Stimulated activated CD4-positive, alpha-beta T cell treated with anti-CD3 and anti-CD28 coated beads, Interleukin-1b, Interleukin-23, amount 100 ng/mL, for 48 hours (primary cell): ENCODE measurements at regions not wholly inside any gene's neighbourhood (a gene's known extent, or its start where the extent isn't known, plus 50 kb on each side); places are given as distances from the start of the nearest gene placed in this dataset.
"Not testable (repeated sequence)": the region's sequence is repeated elsewhere in the genome, so short reads cannot be mapped to it uniquely, and the experiment has no call there.

Experiments
- DNase-seq: peaks from one replicate; pipeline ENCODE4 v3.0.0-alpha.2; 2020

DNA sequence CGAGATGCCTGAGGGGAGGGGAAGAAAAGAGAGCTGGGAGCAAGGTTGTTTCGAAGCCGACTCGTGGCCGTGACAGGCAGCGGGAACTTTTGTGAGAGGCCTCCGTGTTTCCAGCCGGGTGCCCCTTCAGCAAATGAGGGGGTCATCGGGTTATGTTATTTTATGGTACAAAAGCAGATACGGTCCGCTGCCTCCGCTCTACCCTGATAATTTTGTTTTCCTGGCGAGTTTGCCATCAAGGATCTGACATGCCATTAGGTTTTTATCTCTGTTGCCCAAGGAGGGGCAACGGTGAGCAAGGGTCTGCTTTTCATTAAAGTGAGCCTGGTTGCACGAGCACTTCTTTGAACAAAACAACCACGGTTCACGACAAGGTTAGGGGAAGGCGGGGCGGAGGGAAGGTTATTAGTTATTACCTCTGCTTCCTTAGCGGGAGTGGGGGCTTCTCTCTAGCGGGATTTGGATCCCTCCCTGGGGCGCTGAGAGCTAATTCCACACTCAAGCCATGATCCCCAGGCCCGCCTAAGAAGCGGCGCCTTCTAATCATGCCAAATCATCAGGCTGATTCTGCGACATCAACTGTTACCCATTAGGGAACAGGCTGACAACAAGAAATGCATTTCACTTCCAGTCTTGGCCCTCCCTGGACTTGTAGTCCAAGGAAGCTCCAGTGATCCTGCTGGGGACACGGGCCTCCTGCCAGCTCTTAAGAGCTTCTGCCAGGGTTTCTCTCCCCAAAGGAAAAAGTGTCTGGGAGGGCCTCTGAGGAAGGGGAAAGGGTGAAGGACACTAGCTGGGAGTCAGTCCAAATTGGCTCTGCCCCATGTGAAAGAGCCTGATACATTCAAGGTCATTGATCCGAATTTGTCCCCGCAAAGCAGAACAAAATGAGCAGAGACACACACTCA, 617.7 kb downstream of the MID1IP1 start:
- no peak for DNase-seq

DNA sequence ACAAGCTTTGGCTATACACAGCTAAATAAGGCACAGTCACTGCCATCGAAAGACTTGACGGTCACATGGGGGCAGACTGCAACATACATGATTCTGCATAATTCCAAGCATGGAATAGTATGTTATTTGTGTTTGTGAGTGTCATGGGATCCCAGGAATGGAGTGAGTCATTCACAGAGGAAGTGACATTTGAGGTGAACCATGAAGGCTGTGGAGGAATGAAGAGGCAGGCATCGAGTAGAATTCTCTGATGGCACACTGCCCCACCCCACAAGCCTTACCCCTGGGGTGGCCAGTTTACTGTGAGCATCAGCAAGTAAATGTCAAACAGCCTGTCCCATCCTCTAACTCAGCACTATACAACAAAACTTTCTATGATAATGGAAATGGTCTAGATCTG, 619.7 kb downstream of the MID1IP1 start:
- DNase-seq = no peak

DNA sequence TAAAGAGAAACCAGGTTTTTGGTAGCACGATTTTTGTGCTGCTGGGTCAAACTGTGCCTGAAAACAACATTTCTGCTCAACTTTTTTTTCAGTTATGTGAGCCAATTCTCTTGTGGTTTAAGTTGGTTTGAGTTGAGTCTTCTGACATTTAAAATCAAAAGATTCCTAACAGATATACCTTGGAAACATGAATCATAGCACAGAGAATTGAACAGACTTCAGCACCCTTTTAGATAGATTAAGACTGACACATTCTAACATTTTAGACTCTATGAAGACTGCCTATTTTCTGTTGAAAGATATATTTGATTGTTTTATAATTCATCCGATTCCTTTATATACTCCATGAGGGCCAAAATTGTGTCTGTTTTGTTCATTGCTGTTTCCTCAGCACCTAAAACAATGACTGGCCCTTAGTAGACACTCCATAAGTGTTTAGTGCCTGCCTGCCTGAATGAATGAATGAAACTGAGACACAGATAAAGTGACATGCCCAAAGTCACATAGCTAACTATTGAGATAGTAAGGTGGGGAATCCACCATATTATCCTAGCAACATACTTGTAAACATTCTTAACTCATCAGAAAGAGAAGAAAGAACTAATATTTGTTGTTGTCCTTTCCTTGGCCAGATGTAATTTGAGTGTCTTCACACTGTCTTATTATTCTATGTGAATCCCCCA, 624.0 kb downstream of the MID1IP1 start:
- DNase-seq = no peak

DNA sequence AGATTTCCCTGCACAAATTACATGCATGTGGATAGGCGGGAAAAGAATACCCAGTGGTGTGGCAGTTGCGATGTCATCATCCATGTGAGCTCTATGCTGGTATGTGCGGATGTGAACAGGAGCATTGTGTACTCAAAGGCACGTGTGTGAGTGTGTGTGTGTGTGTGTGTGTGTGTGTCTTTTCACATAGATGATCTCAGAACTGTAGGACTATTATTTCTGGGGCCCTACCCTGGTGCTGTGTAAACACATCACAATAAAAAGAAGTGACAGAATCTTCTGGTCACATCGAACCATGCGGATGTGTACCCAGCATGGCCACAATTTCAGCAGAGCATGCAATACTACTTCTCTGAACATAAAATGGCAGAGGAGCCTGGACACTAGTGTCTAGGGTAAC, 624.8 kb downstream of the MID1IP1 start:
- DNase-seq = no peak

DNA sequence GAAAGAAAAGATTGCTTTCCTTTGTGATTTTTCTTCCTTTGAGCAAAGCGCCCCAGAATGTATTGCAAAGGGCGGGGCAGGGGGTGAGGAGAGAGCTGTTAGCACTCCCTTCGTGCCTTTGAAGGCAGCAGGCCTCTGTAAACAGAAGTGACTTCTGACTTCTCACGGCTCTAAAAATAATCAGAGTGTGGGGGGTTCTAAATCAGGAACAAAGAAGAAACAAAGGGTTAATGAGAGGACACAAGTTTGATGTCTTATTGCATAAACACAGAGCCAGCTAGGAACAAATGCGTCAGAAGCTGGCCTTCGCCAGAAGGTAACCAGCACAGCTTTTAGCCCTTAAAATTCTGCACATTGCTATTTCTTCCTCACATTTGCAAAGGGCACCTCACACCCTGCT, 626.2 kb downstream of the MID1IP1 start:
- DNase-seq = peak; percentile 30

DNA sequence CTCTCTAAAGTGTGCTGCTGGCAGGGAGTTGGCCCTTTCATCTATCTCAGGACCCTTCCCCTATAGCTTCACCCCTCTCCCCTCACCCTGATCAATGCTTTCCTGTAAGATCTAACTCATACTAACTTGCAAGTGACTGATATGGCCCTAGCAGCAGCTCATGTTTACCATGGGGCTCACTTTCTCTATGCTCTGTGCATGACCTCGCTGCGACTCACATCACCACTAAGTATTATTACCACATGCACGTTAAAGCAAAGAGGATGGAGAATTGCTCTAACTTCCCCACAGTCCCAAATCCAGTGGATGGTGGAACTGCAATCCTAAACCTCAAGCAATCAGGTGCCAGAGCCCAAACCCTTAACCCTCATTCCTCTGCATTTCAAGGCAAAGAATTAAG, 626.6 kb downstream of the MID1IP1 start:
- peak; percentile 62 for DNase-seq

DNA sequence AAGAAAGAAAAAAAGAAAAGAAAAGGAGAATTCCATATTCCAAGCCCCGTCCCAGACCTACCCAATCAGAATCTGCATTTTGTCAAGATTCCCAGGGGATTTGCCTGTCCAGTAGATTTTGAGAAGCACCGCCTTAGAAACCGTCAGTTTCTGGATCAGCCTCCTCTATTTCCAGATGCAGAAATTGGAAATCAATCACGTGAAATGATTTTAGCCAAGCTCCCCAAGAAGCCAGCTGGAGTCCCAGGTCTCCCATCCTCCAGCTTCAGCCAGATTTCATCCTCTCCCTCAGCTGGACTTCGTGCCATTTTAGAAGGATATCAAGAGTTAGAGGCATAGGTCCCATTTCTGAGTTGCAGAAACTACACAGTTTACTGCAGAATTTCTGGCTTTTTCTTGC, 629.3 kb downstream of the MID1IP1 start:
- no peak for DNase-seq

DNA sequence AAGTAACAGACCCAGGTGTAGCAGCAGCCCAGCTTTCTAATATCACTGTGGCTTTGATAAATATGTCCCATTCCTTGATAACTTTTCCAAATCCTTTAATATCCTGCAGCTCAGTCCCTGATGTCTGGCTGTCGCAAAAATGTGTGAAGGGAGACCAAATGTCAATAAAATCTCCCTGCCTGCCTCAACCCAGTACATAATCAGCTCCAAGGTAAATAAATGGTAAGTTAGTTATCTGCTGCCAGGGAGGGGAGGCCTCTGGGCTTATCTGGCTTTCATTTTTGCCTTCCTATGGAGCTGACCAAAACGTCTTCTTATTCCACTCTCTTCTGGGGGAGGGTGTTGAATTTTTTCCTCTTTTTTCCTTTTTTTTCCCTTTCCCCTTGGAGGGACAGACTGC, 630.6 kb downstream of the MID1IP1 start:
- DNase-seq = no peak

DNA sequence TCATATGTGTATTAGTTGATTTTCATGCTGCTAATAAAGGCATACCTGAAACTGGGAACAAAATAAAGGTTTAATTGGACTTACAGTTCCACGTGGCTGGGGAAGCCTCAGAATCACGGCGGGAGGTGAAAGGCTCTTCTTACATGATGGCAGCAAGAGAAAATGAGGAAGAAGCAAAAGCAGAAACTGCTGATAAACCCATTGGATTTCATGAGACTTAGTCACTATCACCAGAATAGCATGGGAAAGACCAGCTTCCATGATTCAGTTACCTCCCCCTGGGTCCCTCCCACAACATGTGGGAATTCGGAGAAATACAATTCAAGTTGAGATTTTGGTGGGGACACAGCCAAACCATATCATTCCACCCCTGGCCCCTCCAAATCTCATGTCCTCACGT, 633.4 kb downstream of the MID1IP1 start:
- DNase-seq = not testable (repeated sequence)

DNA sequence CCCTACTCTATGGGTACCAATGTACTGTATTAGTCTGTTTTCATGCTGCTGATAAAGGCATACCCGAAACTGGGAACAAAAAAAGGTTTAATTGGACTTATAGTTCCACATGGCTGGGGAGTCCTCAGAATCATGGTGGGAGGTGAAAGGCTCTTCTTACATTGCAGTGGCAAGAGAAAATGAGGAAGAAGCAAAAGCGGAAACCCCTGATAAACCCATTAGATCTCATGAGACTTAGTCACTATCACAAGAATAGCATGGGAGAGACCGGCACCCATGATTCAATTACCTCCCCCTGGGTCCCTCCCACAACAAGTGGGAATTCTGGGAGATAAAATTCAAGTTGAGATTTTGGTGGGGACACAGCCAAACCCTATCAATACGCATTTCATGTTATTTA, 635.3 kb downstream of the MID1IP1 start:
- DNase-seq = not testable (repeated sequence)

DNA sequence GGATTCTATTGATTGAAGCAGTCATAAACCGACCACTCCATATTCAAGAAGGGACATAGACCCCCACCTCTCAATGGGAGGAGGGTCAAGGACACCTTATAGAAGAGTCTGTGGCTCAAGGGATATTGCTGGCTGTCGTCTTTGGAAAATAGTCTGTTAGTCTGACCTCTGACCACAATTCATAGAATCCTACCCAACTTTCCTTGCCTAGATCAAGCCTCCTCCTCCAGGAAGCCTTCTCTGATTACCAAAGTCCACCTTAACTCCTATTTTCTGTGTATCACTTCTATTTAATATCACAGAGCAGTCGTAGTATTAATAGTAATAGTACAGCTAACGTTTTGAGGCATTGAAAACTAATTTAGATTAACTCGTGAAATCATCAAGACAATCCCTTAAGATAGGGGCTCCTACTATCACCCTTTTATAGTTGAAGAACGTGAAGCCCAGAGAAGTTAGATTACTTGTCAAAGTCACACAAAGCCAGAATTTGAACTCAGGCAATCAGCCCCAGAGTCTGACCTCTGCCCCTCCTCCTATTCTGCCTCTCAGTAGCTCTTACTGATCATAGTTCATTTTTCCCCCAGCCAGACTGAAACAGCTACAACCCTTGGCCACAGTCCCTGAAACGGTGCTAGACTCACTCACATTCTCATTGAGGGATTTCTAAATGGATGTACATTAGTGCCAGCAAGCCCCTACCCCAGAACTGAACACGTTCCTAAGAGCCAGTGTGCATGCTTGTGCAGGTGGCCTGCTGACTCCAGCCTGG, 636.6 kb downstream of the MID1IP1 start:
- DNase-seq = no peak

DNA sequence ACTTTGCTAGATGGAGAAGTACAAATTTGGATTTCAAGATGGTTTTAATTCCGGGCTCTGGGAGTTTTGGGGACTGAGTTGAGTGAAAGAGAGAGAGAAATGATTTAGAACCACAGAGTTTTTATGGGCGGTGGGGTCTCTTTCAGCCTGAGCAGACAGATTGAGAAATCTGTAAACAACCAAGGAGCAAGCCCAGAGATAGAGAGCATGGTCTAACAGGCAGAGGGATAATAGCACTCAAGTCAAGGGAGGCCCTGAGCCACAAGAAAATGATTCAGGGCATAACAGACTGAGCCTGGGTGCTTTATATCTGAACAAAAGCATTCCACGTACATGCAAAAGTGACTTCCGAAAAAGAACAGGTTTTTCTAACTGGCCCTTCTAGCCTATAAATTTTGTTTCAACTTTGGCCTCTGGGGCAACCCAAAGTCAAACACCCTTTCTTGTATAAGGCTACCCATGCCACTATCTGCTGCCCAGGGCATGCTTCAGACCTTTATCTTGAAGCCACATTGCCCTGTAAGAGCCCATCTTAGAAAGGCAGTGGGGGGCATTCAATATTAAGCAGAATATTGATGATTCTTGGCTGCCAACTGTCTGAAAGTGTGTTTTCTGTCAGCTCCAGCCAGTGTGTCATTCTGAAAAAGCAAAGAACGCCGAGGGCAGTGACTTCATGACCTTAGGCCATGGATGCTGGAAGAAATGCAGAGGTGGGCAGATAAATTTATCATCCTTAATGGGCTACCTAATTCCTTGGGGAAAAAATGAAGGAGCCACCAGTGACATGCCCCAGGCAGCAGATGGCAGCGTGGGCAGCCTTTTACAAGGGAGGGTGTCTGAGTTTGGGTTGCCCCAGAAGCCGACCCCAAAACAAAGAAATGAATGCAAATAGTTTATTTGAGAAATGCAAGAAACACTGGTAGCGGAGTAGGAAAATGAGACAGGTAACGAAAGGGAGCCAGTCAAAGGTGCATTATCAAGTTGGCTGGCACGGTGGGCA, 637.6 kb downstream of the MID1IP1 start:
- no peak for DNase-seq

DNA sequence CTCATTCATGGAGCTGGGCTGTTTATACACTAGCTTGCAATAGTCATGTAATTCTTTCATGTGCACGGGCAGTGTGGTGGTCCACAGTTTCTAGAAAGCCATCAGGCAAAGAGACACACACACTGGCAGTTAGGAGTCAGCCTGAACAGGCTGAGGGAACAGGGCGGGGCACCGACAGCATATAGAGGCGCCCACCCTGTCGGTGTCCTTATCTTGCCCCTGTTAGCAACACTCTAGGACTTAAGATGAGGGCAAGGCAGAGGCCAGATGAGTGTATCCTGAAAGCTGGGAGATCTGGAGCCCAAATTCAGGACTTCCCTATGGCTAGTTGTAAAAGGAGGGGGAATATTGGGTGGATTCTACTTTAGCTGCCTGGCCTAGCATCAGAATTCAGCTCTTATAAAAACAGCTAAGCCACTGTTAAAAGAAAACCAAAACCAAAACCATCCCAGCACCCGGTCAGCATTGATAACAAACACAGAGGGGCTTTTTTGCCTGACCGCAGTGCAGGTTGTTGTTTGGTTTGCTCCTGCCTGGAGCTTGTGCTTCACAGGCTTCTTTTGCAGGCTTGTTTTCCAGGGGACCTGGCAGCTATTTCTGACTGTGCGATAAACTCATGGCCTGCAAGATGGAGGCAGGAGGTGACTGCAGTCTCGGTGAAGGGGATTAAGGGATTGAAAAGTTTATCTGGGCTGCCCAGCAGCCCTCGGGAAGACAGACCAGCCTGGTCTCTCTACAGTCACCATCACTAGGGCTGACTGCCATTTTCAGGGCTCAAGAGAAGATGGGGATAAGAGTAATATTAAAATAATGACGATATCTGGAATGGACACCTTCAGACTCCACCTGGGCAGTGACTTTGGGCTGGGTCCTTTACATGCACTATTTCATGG, 638.9 kb downstream of the MID1IP1 start:
- no peak for DNase-seq

DNA sequence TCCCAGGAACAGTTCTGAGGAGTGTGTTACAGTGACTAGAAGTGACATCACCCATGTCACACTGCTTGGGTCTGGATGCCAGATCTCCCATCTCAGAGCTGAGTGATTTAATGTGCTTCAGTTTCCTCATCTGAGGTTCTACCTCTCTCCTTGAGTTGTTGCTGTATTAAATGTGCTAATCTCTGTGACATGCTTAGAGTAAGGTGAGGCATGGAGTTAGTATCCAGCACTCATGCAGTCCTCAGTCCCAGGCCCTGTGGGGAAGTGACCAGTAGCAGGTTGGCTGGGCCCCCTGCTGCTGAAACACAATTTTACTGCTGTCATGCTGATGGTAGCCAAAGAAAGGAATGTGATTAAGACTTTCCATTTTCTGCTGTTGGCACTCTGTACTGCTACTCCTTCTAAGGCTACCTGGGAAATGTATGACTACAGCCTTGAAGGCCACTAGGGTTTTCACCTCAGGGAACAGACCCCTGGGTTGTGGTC, 639.6 kb downstream of the MID1IP1 start:
- peak; percentile 23 for DNase-seq

DNA sequence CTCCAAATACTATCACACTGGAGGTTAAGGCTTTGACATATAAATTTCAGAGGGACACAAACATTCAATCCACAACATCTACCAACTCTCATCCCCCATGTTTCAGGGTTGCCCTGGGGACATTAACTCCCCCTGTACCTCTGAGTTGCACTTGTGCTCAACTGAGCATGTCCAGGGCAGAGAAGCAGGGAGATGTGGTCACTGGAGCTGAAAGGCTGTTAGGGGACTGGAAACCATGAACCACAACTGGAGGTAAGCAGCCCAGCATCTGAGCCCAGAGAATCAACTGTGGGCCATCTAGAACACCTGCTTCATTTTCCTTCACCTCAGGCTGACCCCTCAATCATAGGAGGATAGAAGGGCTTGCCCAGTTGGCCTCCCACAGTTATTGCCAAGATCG, 641.1 kb downstream of the MID1IP1 start:
- DNase-seq = no peak

DNA sequence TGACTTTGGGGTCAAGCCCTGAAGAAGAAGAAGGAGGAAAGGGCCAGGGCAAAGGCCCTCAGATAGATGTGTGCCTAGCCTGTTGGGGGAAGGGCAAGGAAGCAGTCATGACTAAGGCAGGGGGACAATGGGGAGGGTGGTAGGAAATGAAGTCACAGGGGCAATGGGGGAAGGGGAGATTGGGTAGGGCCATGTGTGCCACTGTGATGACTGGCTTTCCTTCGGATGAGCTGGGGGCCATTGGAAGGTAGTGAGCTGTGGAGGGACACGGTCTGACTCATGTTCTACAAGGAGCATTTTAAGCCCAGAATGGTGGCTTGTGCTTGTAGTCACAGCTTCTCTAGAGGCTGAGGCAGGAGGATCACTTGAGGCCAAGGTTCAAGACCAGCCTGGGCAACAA, 642.0 kb downstream of the MID1IP1 start:
- DNase-seq = peak; percentile 26

DNA sequence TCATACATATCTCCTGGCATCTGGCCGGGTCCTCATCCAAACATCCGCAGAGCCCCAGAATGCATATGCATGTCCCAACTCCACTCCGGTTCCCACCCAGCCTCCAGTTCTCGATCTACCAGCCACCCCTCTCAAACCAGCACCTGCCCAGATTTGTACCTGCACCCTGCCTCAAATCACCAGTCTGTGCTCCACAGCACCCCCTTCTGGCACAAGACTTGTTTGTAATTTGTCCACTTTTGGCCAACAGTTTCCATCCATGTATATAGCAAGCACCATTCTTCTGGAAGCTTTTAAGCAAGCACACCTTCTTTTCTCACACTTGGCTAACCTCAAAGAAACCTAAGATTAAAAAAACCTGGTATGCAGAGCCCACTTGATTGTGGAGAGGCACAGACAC, 644.1 kb downstream of the MID1IP1 start:
- peak; percentile 47 for DNase-seq

DNA sequence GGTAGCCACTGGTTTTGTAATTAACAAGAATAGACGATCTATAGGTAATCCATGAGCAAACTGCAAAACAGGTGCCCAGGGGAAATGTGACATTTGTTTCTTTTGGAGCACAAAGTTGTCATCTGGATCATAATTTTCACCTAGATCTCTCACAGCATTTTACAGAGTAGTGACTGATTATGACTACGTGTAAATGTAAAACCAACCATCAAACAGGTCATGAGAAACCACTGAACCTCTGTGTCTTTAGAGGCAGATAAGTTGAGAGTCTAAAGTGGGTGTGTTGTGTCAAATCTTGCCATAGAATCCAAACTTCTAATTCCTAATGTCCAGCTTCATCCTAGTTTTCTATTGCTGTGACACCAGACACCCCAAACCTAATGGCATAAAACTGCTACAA, 648.1 kb downstream of the MID1IP1 start:
- no peak for DNase-seq

DNA sequence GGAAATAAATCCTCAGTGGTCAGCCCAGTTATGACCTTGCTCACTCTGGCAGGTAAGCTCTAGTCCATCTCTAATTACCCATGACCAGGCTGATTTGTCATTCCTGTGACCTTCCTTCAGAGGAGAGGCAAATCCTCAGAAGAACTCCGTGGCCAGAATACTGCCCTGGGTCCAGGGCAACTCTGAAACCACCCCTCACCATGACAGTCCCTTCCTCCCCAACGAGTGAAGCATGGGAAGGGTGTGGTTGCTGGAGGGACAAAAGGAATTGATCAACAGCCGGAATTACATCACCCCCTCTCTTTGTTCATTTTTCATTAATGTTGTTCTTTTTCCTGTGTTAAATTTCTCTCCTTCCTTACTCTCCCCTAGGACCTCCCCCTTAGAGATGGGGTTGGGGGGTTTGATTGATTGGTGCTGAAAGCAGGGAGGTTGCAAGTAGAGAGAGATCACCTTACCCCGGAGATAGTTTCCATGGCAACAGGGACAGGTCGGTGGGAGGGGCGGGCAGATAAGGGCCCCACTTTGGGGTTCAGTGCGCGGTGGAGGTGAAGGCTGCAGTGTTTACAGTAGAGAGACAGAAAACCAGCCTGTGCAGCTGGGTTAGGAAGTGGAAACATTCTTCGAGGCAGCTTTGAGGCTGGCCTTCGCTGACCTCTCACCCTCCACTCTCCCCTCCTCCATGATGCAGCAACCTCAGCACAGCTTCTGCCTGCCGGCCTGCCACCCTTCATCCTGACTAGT, 647.4 kb downstream of the BCOR start:
- no peak for DNase-seq

DNA sequence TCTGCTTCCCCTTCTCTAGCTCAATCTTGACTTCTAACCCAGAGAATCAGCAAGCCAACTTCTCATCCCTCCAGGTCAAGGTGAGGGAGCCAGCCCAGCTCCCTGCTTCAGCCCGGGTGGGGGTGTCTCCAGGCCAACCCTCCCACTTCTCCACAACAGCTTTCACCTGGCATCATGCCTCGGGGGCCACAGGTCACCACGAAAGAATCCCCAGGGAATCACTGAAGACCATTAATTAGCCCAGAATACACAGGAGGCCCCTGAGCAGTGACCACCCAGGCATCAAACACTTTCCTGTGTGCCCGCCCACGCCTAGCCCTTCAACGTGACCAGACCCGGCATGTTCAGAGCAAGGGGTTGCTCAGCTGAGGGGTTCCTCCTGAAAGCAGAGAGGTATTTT, 646.7 kb downstream of the BCOR start:
- no peak for DNase-seq
